AG04450 (cell line): ENCODE measurements at regions not wholly inside any gene's neighbourhood (a gene's known extent, or its start where the extent isn't known, plus 50 kb on each side); places are given as distances from the start of the nearest gene placed in this dataset.
A peak's percentile ranks its signal among the peaks of the same experiment; 100 is the strongest.

Experiments used
- CTCF ChIA-PET: fragments of 300-600, 350-600 bp; formaldehyde crosslinking; extraction: SDS; loops from one replicate; lab custom pipeline; 2022; ENCODE audit warnings: antibody characterized with exemption, inconsistent platforms; lab: Charles Lee
- POLR2A ChIA-PET: fragments of 350-600 bp; formaldehyde crosslinking; extraction: SDS; loops from one replicate; lab custom pipeline; 2021; ENCODE audit warnings: antibody characterized with exemption, inconsistent platforms; lab: Yijun Ruan, JAX
- DNase-seq: peaks from one replicate; pipeline ENCODE4 v3.0.0-alpha.2; 2011; ENCODE audit warnings: low read depth, low spot score
- H3K27ac ChIP-seq: one replicate; pipeline ENCODE4 v1.5.1; 2012; ENCODE audit warnings: low read depth, low read length, control low read depth
- H3K27me3 ChIP-seq: one replicate; pipeline ENCODE4 v1.6.0; 2012; ENCODE audit warnings: low read length; ENCODE audit not compliant: control insufficient read depth, insufficient read depth
- H3K4me3 ChIP-seq: 2 replicates; pipeline ENCODE4 v1.5.1; 2011; ENCODE audit warnings: mild to moderate bottlenecking, low read depth, low read length, control low read depth
- H3K9me3 ChIP-seq: 2 replicates; pipeline ENCODE4 v1.5.1; 2012; ENCODE audit warnings: low read length; ENCODE audit not compliant: control insufficient read depth, insufficient read depth
- CTCF ChIP-seq: IDR thresholded peaks from 2 replicates; pipeline ENCODE4 v1.5.1; 2011; ENCODE audit warnings: low read depth, low read length, control low read depth, inconsistent platforms

GRCh38 chr2:160968183-160968582 is 192.0 kb upstream of the TANK start:
- H3K4me3 ChIP-seq: no peak overlapping the region
- no peak for TF ChIP-seq CTCF
- no peak for DNase-seq
- H3K27ac ChIP-seq: no peak overlapping the region
- CTCF ChIA-PET: interaction anchor here (1.1 to 1.6 kb wide), 2 partner anchors 575 to 644 kb away, joined by 3 to 4 read pairs; no protein-coding TSS in a partner anchor
- no peaks in the 10 kb centered on the region for H3K27me3 ChIP-seq
- POLR2A ChIA-PET: no interaction called here
- no peaks in the 10 kb centered on the region for H3K9me3 ChIP-seq

- ChIA-PET CTCF (interaction anchor here (0.6 to 3.5 kb wide), 67 partner anchors 8 to 1041 kb away, joined by 3 to 28 read pairs (median 4); partner anchors contain the start of gene RBMS1), POLR2A (interaction anchor here (0.7 kb wide), 3 partner anchors 19 to 761 kb away, joined by 3 read pairs; no protein-coding TSS in a partner anchor)
- peak; percentile 86 for TF ChIP-seq CTCF
- Histone ChIP-seq H3K9me3 (no peaks in the 10 kb centered on the region), H3K27me3 (no peaks in the 10 kb centered on the region), H3K27ac (no peak overlapping the region), H3K4me3 (no peak overlapping the region)
- DNase-seq: peak; percentile 59
Observed at GRCh38 chr2:160970052-160970965, 189.9 kb upstream of the TANK start.

GRCh38 chr2:160973991-160974390 is 186.2 kb upstream of the TANK start:
- Histone ChIP-seq H3K27ac (no peak overlapping the region), H3K9me3 (no peaks in the 10 kb centered on the region), H3K27me3 (no peaks in the 10 kb centered on the region), H3K4me3 (no peak overlapping the region)
- ChIA-PET CTCF (no interaction called here), POLR2A (no interaction called here)
- DNase-seq: no peak
- no peak for TF ChIP-seq CTCF

GRCh38 chr2:160974803-160975202 is 185.4 kb upstream of the TANK start:
- POLR2A ChIA-PET: no interaction called here
- Histone ChIP-seq H3K27me3 (no peaks in the 10 kb centered on the region), H3K4me3 (no peak overlapping the region), H3K27ac (no peak overlapping the region), H3K9me3 (no peaks in the 10 kb centered on the region)
- no peak for DNase-seq
- no peak for TF ChIP-seq CTCF
- CTCF ChIA-PET: no interaction called here

GRCh38 chr2:160976797-160977196 is 183.4 kb upstream of the TANK start:
- no peak for TF ChIP-seq CTCF
- POLR2A ChIA-PET: no interaction called here
- CTCF ChIA-PET: interaction anchor here (2.1 kb wide), 1 partner anchor 87 kb away, joined by 9 read pairs; no protein-coding TSS in a partner anchor

More at GRCh38 chr2:160976797-160977196, 183.4 kb upstream of the TANK start:
- Histone ChIP-seq H3K27ac (no peak overlapping the region), H3K9me3 (no peaks in the 10 kb centered on the region), H3K27me3 (no peaks in the 10 kb centered on the region), H3K4me3 (no peak overlapping the region)
- no peak for DNase-seq
